IMR-90 (cell line): ENCODE measurements at regions not wholly inside any gene's neighbourhood (a gene's known extent, or its start where the extent isn't known, plus 50 kb on each side); places are given as distances from the start of the nearest gene placed in this dataset.

Experiments used
- ATAC-seq: fragments of 200-7000 bp; cut with Tn5 transposase; 2 replicates; pipeline ENCODE4 v1.9.1; 2020; ENCODE audit warnings: low read depth, mild to moderate bottlenecking, moderate library complexity
- BruUV-seq: library from RNA; stranded (reverse); fragments of 400-500 nt; replicated peaks from 2 replicates; lab custom pipeline; 2021; lab: Mats Ljungman, UMichigan
- CTCF ChIA-PET: fragments of 300-600 bp; formaldehyde crosslinking; extraction: SDS; loops from one replicate; lab custom pipeline; 2021; ENCODE audit warnings: antibody characterized with exemption; lab: Yijun Ruan, JAX
- POLR2A ChIA-PET: fragments of 300-600 bp; sonication (Branson Sonifier 250); formaldehyde crosslinking; loops from one replicate; lab custom pipeline; 2022; ENCODE audit warnings: antibody characterized with exemption; ENCODE audit not compliant: unreplicated experiment; lab: Charles Lee
- DNase-seq: peaks from one replicate; pipeline ENCODE4 v3.0.0; 2013
- H2AFZ ChIP-seq: replicated peaks from 2 replicates; pipeline ENCODE3; 2013; ENCODE audit warnings: low read length, mild to moderate bottlenecking; ENCODE audit not compliant: poor library complexity
- H2AK5ac ChIP-seq: 2 replicates; pipeline ENCODE4 v1.6.1; 2013; ENCODE audit warnings: low read depth, low read length, inconsistent platforms
- H2AK9ac ChIP-seq: replicated peaks from 2 replicates; pipeline ENCODE3; 2013; ENCODE audit warnings: mild to moderate bottlenecking, low read depth, low read length, moderate library complexity; ENCODE audit not compliant: poor library complexity
- H2BK120ac ChIP-seq: 2 replicates; pipeline ENCODE4 v1.6.1; 2013; ENCODE audit warnings: low read depth, low read length, inconsistent platforms
- H2BK15ac ChIP-seq: 3 replicates; pipeline ENCODE4 v1.6.1; 2013; ENCODE audit warnings: low read depth, low read length, inconsistent platforms
- H2BK20ac ChIP-seq: 2 replicates; pipeline ENCODE4 v1.6.1; 2013; ENCODE audit warnings: low read depth, mild to moderate bottlenecking, inconsistent platforms, low read length, moderate library complexity
- H2BK5ac ChIP-seq: 2 replicates; pipeline ENCODE4 v1.6.1; 2013; ENCODE audit warnings: mild to moderate bottlenecking, low read depth, low read length, inconsistent platforms; ENCODE audit not compliant: poor library complexity, severe bottlenecking
- H3K14ac ChIP-seq: replicated peaks from 2 replicates; pipeline ENCODE4 v1.6.1; 2013; ENCODE audit warnings: low read depth, low read length, inconsistent platforms
- H3K18ac ChIP-seq: 2 replicates; pipeline ENCODE4 v1.6.1; 2013; ENCODE audit warnings: low read depth, low read length, control low read depth
- H3K23ac ChIP-seq: 2 replicates; pipeline ENCODE4 v1.6.1; 2013; ENCODE audit warnings: low read depth, low read length, inconsistent platforms
- H3K27ac ChIP-seq: 2 replicates; pipeline ENCODE4 v1.5.1; 2013; ENCODE audit warnings: mild to moderate bottlenecking, control low read depth, low read length; ENCODE audit not compliant: insufficient read depth
- H3K27me3 ChIP-seq: 2 replicates; pipeline ENCODE4 v1.6.1; 2013; ENCODE audit warnings: low read length; ENCODE audit not compliant: control insufficient read depth, insufficient read depth
- H3K36me3 ChIP-seq: 2 replicates; pipeline ENCODE4 v1.6.1; 2013; ENCODE audit warnings: low read length, mixed read lengths; ENCODE audit not compliant: control insufficient read depth, insufficient read depth
- H3K4ac ChIP-seq: 2 replicates; pipeline ENCODE4 v1.6.1; 2013; ENCODE audit warnings: low read depth, low read length, inconsistent platforms
- H3K4me1 ChIP-seq: 2 replicates; pipeline ENCODE4 v1.6.1; 2013; ENCODE audit warnings: low read length, mixed read lengths; ENCODE audit not compliant: control insufficient read depth, insufficient read depth
- H3K4me2 ChIP-seq: 2 replicates; pipeline ENCODE4 v1.6.1; 2013; ENCODE audit warnings: low read depth, mild to moderate bottlenecking, control low read depth, low read length, moderate library complexity
- H3K4me3 ChIP-seq: 2 replicates; pipeline ENCODE4 v1.5.1; 2013; ENCODE audit warnings: low read depth, mild to moderate bottlenecking, control low read depth, low read length, moderate library complexity; ENCODE audit not compliant: insufficient read depth
- H3K56ac ChIP-seq: 2 replicates; pipeline ENCODE4 v1.6.1; 2013; ENCODE audit warnings: low read length, inconsistent platforms; ENCODE audit not compliant: insufficient read depth; ENCODE audit errors: extremely low read depth
- H3K79me1 ChIP-seq, 2 experiments: 2 replicates each; pipeline ENCODE4 v1.6.1; 2013; ENCODE audit warnings: low read length in 2 of 2, inconsistent platforms in 1 of 2, low read depth in 1 of 2
- H3K9ac ChIP-seq: 2 replicates; pipeline ENCODE4 v1.6.1; 2013; ENCODE audit warnings: low read depth, low read length, control low read depth
- H3K9me1 ChIP-seq: 2 replicates; pipeline ENCODE4 v1.6.1; 2013; ENCODE audit warnings: low read length, inconsistent platforms; ENCODE audit not compliant: insufficient read depth
- H3K9me3 ChIP-seq: 2 replicates; pipeline ENCODE4 v1.6.1; 2013; ENCODE audit warnings: low read length; ENCODE audit not compliant: control insufficient read depth, insufficient read depth
- H4K20me1 ChIP-seq: 2 replicates; pipeline ENCODE4 v1.6.1; 2013; ENCODE audit warnings: low read length, inconsistent platforms; ENCODE audit not compliant: insufficient read depth
- H4K5ac ChIP-seq: 2 replicates; pipeline ENCODE4 v1.6.1; 2013; ENCODE audit warnings: mild to moderate bottlenecking, low read depth, low read length, control low read depth
- H4K8ac ChIP-seq, 2 experiments: 2 replicates each; pipeline ENCODE4 v1.6.1; 2013; ENCODE audit warnings: low read depth in 2 of 2, low read length in 2 of 2, control low read depth in 1 of 2, inconsistent platforms in 1 of 2
- H4K91ac ChIP-seq: 2 replicates; pipeline ENCODE4 v1.6.1; 2013; ENCODE audit warnings: low read depth, low read length, inconsistent platforms; ENCODE audit not compliant: insufficient read depth
- BHLHE40 ChIP-seq: fragments of 150-350 bp; IDR thresholded peaks from 2 replicates; pipeline ENCODE4 v1.6.1; 2016; ENCODE audit warnings: mild to moderate bottlenecking, low read depth, low read length
- CEBPB ChIP-seq: IDR thresholded peaks from 2 replicates; pipeline ENCODE4 v1.6.1; 2012; ENCODE audit warnings: low read depth, low read length, improper control_type of control experiment
- CHD1 ChIP-seq: IDR thresholded peaks from 2 replicates; pipeline ENCODE4 v1.6.1; 2012; ENCODE audit warnings: low read depth, low read length, improper control_type of control experiment
- CTCF ChIP-seq: conservative IDR thresholded peaks from 2 replicates; pipeline ENCODE4 v1.5.1; 2012; ENCODE audit warnings: mild to moderate bottlenecking, low read depth, low read length, improper control_type of control experiment
- ELK1 ChIP-seq: fragments of 150-350 bp; IDR thresholded peaks from 2 replicates; pipeline ENCODE4 v1.6.1; 2016; ENCODE audit warnings: low read depth, mild to moderate bottlenecking, low read length, moderate library complexity, borderline replicate concordance
- FOS ChIP-seq: fragments of 150-350 bp; IDR thresholded peaks from 2 replicates; pipeline ENCODE4 v1.6.1; 2016; ENCODE audit warnings: low read depth, low read length
- MAFK ChIP-seq: IDR thresholded peaks from 2 replicates; pipeline ENCODE4 v1.6.1; 2012; ENCODE audit warnings: low read depth, low read length, improper control_type of control experiment
- MAZ ChIP-seq: IDR thresholded peaks from 2 replicates; pipeline ENCODE4 v1.6.1; 2012; ENCODE audit warnings: low read depth, mild to moderate bottlenecking, low read length, improper control_type of control experiment, moderate library complexity, borderline replicate concordance
- MXI1 ChIP-seq: IDR thresholded peaks from 2 replicates; pipeline ENCODE4 v1.6.1; 2012; ENCODE audit warnings: low read depth, mild to moderate bottlenecking, low read length, moderate library complexity, borderline replicate concordance
- NFE2L2 ChIP-seq: fragments of 150-350 bp; IDR thresholded peaks from 2 replicates; pipeline ENCODE4 v1.6.1; 2016; ENCODE audit warnings: low read depth, mild to moderate bottlenecking, low read length
- POLR2A ChIP-seq: IDR thresholded peaks from 2 replicates; pipeline ENCODE4 v1.6.1; 2012; ENCODE audit warnings: mild to moderate bottlenecking, low read depth, low read length
- RAD21 ChIP-seq: IDR thresholded peaks from 2 replicates; pipeline ENCODE4 v1.6.1; 2012; ENCODE audit warnings: low read length, improper control_type of control experiment
- RCOR1 ChIP-seq: IDR thresholded peaks from 2 replicates; pipeline ENCODE4 v1.6.1; 2012; ENCODE audit warnings: mild to moderate bottlenecking, low read length, improper control_type of control experiment; ENCODE audit not compliant: insufficient replicate concordance
- RFX5 ChIP-seq: IDR thresholded peaks from 2 replicates; pipeline ENCODE4 v1.8.0; 2012; ENCODE audit warnings: low read depth, mild to moderate bottlenecking, low read length, moderate library complexity
- SMC3 ChIP-seq: fragments of 150-350 bp; IDR thresholded peaks from 2 replicates; pipeline ENCODE4 v1.6.1; 2016; ENCODE audit warnings: low read depth, mild to moderate bottlenecking, antibody characterized with exemption, low read length, moderate library complexity
- USF2 ChIP-seq: fragments of 150-350 bp; IDR thresholded peaks from 2 replicates; pipeline ENCODE4 v1.6.1; 2017; ENCODE audit warnings: mild to moderate bottlenecking, antibody characterized with exemption, low read length, low read depth
- dilution Hi-C: fragments of 300-500 bp; cut with HindIII; formaldehyde crosslinking; loops from one replicate; pipeline ENCODE4 v1.14.3; 2018; ENCODE audit warnings: low sequenced_read_pairs; ENCODE audit not compliant: unreplicated experiment
- in situ Hi-C: fragments of 300-500 bp; cut with MboI; formaldehyde crosslinking; loops from 3 replicates; pipeline ENCODE4 v1.14.3; 2019; ENCODE audit warnings: low sequenced_read_pairs, inconsistent platforms, mixed read lengths
- intact Hi-C: fragments of 100-400 bp; cut with micrococcal nuclease; formaldehyde crosslinking; loops from 2 replicates; pipeline ENCODE4 v1.10.0; 2022

GRCh38 chr10:28836435-28836743, 159.1 kb downstream of the BAMBI start:
- Histone ChIP-seq H3K4me3 (no peak overlapping the region), H2BK20ac (no peak overlapping the region), H4K5ac (no peak overlapping the region), H2BK120ac (no peak overlapping the region), H3K27ac (no peak overlapping the region), H4K91ac (no peak overlapping the region), H2AK5ac (no peak overlapping the region), H3K9ac (no peak overlapping the region), H3K4me2 (no peak overlapping the region), H3K18ac (no peak overlapping the region), H3K9me3 (no peaks in the 10 kb centered on the region), H3K4ac (no peak overlapping the region), H2AFZ (no peak overlapping the region), H2BK5ac (no peak overlapping the region), H2AK9ac (no peak overlapping the region), H4K8ac (no peak overlapping the region), H3K9me1 (0 out of 2 replicates have a peak, but pooled peaks cover 2% of the 10 kb centered on the region), H3K23ac (no peak overlapping the region), H3K14ac (no peak overlapping the region), H3K36me3 (no peaks in the 10 kb centered on the region), H3K56ac (no peak overlapping the region), H3K79me1 (no peaks in the 10 kb centered on the region), H2BK15ac (no peak overlapping the region), H4K20me1 (no peaks in the 10 kb centered on the region; the same call in 1 of the 2 replicates), H3K4me1 (peaks cover 9% of the 10 kb centered on the region), H3K27me3 (no peaks in the 10 kb centered on the region)
- no TSS peak for BruUV-seq
- CTCF ChIA-PET, result interaction anchor here (0.6 kb wide), 1 partner anchor 167 kb away, joined by 4 read pairs; no protein-coding TSS in a partner anchor
- DNase-seq (no peak), ATAC-seq (no peak)
- intact Hi-C loops, result no loop called here
- TF ChIP-seq RAD21 (no peak), NFE2L2 (no peak), BHLHE40 (no peak), SMC3 (no peak), CTCF (no peak), MAFK (no peak), CEBPB (no peak), MAZ (no peak), MXI1 (no peak), POLR2A (no peak), FOS (no peak), CHD1 (no peak), RCOR1 (no peak), ELK1 (no peak), USF2 (no peak), RFX5 (no peak)
- POLR2A ChIA-PET, result no interaction called here
- in situ Hi-C loops, result no loop called here
- dilution Hi-C loops, result no loop called here
